H1 (cell line): ENCODE measurements at regions not wholly inside any gene's neighbourhood (a gene's known extent, or its start where the extent isn't known, plus 50 kb on each side); places are given as distances from the start of the nearest gene placed in this dataset.

Experiments
- CTCF ChIA-PET: fragments of 300-600 bp; sonication (Branson Sonifier 250); formaldehyde crosslinking; loops from one replicate; lab custom pipeline; 2021; ENCODE audit not compliant: partially characterized antibody; lab: Charles Lee
- POLR2A ChIA-PET: fragments of 300-600 bp; sonication (Branson Sonifier 250); formaldehyde crosslinking; loops from one replicate; lab custom pipeline; 2021; ENCODE audit warnings: inconsistent platforms; ENCODE audit not compliant: partially characterized antibody; lab: Charles Lee
- DNase-seq, 2 experiments: peaks; one replicate each; pipeline versions ENCODE4 v3.0.0 to v3.0.0-alpha.2; 2010 to 2022; ENCODE audit warnings: low spot score in 2 of 2, low read depth in 1 of 2, mixed read lengths in 1 of 2
- FAIRE-seq: peaks from 2 replicates; lab custom pipeline; 2011; peaks lifted over from hg19 to GRCh38; lab: Jason Lieb, UNC
- H2AFZ ChIP-seq: 2 replicates; pipeline ENCODE4 v1.8.1; 2012; ENCODE audit warnings: low read length, inconsistent platforms
- H2AK5ac ChIP-seq: 2 replicates; pipeline ENCODE4 v1.6.1; 2013; ENCODE audit warnings: low read depth, low read length
- H2BK120ac ChIP-seq: replicated peaks from 2 replicates; pipeline ENCODE3; 2013; ENCODE audit warnings: low read depth, low read length, inconsistent platforms
- H2BK12ac ChIP-seq: 2 replicates; pipeline ENCODE4 v1.6.1; 2013; ENCODE audit warnings: low read depth, low read length
- H2BK15ac ChIP-seq: 2 replicates; pipeline ENCODE4 v1.6.1; 2013; ENCODE audit warnings: low read length
- H2BK20ac ChIP-seq: 2 replicates; pipeline ENCODE4 v1.6.1; 2013; ENCODE audit warnings: low read length
- H2BK5ac ChIP-seq: 2 replicates; pipeline ENCODE4 v1.6.1; 2013; ENCODE audit warnings: low read depth, low read length
- H3K14ac ChIP-seq: 2 replicates; pipeline ENCODE4 v1.6.1; 2013; ENCODE audit warnings: inconsistent platforms; ENCODE audit not compliant: insufficient read length
- H3K18ac ChIP-seq: 2 replicates; pipeline ENCODE4 v1.6.1; 2013; ENCODE audit warnings: low read length; ENCODE audit errors: extremely low read depth
- H3K23ac ChIP-seq: 2 replicates; pipeline ENCODE4 v1.6.1; 2013; ENCODE audit warnings: inconsistent platforms; ENCODE audit not compliant: insufficient read length
- H3K23me2 ChIP-seq: 2 replicates; pipeline ENCODE4 v1.6.1; 2013; ENCODE audit warnings: low read depth, low read length
- H3K27ac ChIP-seq: 2 replicates; pipeline ENCODE4 v1.6.1; 2011; ENCODE audit warnings: low read depth, low read length, inconsistent platforms
- H3K27me3 ChIP-seq, 4 experiments: replicated peaks in 1 of 4; 1 replicate in 1 of 4; 2 replicates in 3 of 4; pipeline versions ENCODE4 v1.6.1 to v1.8.1; 2011 to 2013; ENCODE audit warnings: low read length in 3 of 4, mild to moderate bottlenecking in 3 of 4, inconsistent platforms in 2 of 4, mixed read lengths in 2 of 4, moderate library complexity in 1 of 4; ENCODE audit not compliant: control insufficient read depth in 3 of 4, insufficient read depth in 3 of 4; ENCODE audit errors: extremely low read depth in 1 of 4
- H3K36me3 ChIP-seq, 4 experiments: 2 replicates each; pipeline versions ENCODE4 v1.6.1 to v1.8.1; 2011 to 2013; ENCODE audit warnings: mild to moderate bottlenecking in 4 of 4, low read length in 3 of 4, moderate library complexity in 2 of 4, control low read depth in 1 of 4, inconsistent platforms in 1 of 4; ENCODE audit not compliant: insufficient read depth in 4 of 4, control insufficient read depth in 2 of 4
- H3K4ac ChIP-seq: replicated peaks from 2 replicates; pipeline ENCODE3; 2013; ENCODE audit warnings: low read length, low read depth, mixed read lengths, inconsistent platforms; ENCODE audit not compliant: insufficient read length
- H3K4me1 ChIP-seq, 4 experiments: replicated peaks in 1 of 4; 1 replicate in 1 of 4; 2 replicates in 3 of 4; pipeline versions ENCODE4 v1.6.1 to v1.8.1; 2011 to 2013; ENCODE audit warnings: low read length in 3 of 4, inconsistent platforms in 2 of 4, mixed read lengths in 1 of 4; ENCODE audit not compliant: insufficient read depth in 4 of 4, control insufficient read depth in 3 of 4
- H3K4me2 ChIP-seq, 2 experiments: 2 replicates each; pipeline versions ENCODE4 v1.6.1 to v1.8.1; 2011 to 2013; ENCODE audit warnings: low read depth in 2 of 2, low read length in 2 of 2, control low read depth in 1 of 2, inconsistent platforms in 1 of 2, mild to moderate bottlenecking in 1 of 2; ENCODE audit not compliant: insufficient read depth in 1 of 2
- H3K4me3 ChIP-seq, 4 experiments: fragments of 200-600, 300-600 bp in 1 of 4; sonication (generic), shearing (Covaris generic), sonication (Bioruptor Twin) in 1 of 4; 2 replicates each; pipeline versions ENCODE4 v1.5.1 to v1.8.1; 2011 to 2016; ENCODE audit warnings: low read length in 4 of 4, low read depth in 3 of 4, control low read depth in 2 of 4, inconsistent platforms in 2 of 4, mild to moderate bottlenecking in 2 of 4, mixed read lengths in 1 of 4, moderate library complexity in 1 of 4; ENCODE audit not compliant: insufficient read depth in 2 of 4; ENCODE audit errors: extremely low read depth in 1 of 4
- H3K56ac ChIP-seq: replicated peaks from 2 replicates; pipeline ENCODE3; 2013; ENCODE audit warnings: low read depth, mild to moderate bottlenecking, mixed read lengths, low read length, inconsistent platforms; ENCODE audit not compliant: insufficient read length
- H3K79me1 ChIP-seq: 2 replicates; pipeline ENCODE4 v1.6.1; 2013; ENCODE audit warnings: low read depth, low read length, control low read depth
- H3K79me2 ChIP-seq, 2 experiments: 2 replicates each; pipeline versions ENCODE4 v1.6.1 to v1.8.1; 2012 to 2013; ENCODE audit warnings: low read length in 2 of 2, mild to moderate bottlenecking in 2 of 2, inconsistent platforms in 1 of 2; ENCODE audit not compliant: insufficient read depth in 2 of 2, control insufficient read depth in 1 of 2
- H3K9ac ChIP-seq, 4 experiments: replicated peaks in 1 of 4; 1 replicate in 1 of 4; 2 replicates in 3 of 4; pipeline versions ENCODE4 v1.6.1 to v1.8.1; 2011 to 2013; ENCODE audit warnings: low read depth in 3 of 4, low read length in 3 of 4, control low read depth in 2 of 4, mild to moderate bottlenecking in 2 of 4, moderate library complexity in 2 of 4, inconsistent platforms in 1 of 4; ENCODE audit errors: extremely low read depth in 1 of 4
- H3K9me3 ChIP-seq, 2 experiments: 2 replicates each; pipeline versions ENCODE4 v1.6.1 to v1.8.1; 2012 to 2013; ENCODE audit warnings: mild to moderate bottlenecking in 2 of 2, moderate library complexity in 2 of 2, control low read depth in 1 of 2, inconsistent platforms in 1 of 2, low read depth in 1 of 2, low read length in 1 of 2, mixed read lengths in 1 of 2; ENCODE audit not compliant: insufficient read depth in 2 of 2
- H4K20me1 ChIP-seq, 2 experiments: replicated peaks in 1 of 2; 2 replicates each; pipeline versions ENCODE3 to v1.8.1; 2011 to 2013; ENCODE audit warnings: inconsistent platforms in 2 of 2, low read length in 2 of 2, mild to moderate bottlenecking in 1 of 2; ENCODE audit not compliant: insufficient read depth in 2 of 2, control insufficient read depth in 1 of 2
- H4K5ac ChIP-seq: 2 replicates; pipeline ENCODE4 v1.6.1; 2013; ENCODE audit warnings: low read length, low read depth, mixed read lengths, inconsistent platforms; ENCODE audit not compliant: insufficient read length
- H4K8ac ChIP-seq: 2 replicates; pipeline ENCODE4 v1.8.0; 2013; ENCODE audit warnings: mild to moderate bottlenecking, moderate library complexity, low read length, inconsistent platforms; ENCODE audit not compliant: insufficient read depth; ENCODE audit errors: extremely low read depth
- H4K91ac ChIP-seq: replicated peaks from 2 replicates; pipeline ENCODE3; 2013; ENCODE audit warnings: low read length, mixed read lengths, inconsistent platforms; ENCODE audit not compliant: insufficient read length
- CEBPB ChIP-seq: IDR thresholded peaks from 2 replicates; pipeline ENCODE4 v1.6.1; 2012; ENCODE audit warnings: low read depth, low read length
- FOSL1 ChIP-seq: IDR thresholded peaks from 2 replicates; pipeline ENCODE4 v1.6.1; 2011; ENCODE audit warnings: mild to moderate bottlenecking, low read depth, low read length, moderate library complexity; ENCODE audit not compliant: insufficient read depth
- KDM5A ChIP-seq: fragments of 200-600 bp; IDR thresholded peaks from 2 replicates; pipeline ENCODE4 v1.7.1; 2012; ENCODE audit warnings: mild to moderate bottlenecking, low read length, inconsistent platforms, mixed read lengths
- MAFK ChIP-seq: IDR thresholded peaks from 2 replicates; pipeline ENCODE4 v1.6.1; 2012; ENCODE audit warnings: low read depth, mild to moderate bottlenecking, improper control_type of control experiment, low read length
- RNF2 ChIP-seq: fragments of 200-900, 300-1000 bp; sonication (generic); IDR thresholded peaks from 2 replicates; pipeline ENCODE4 v1.7.1; 2016; ENCODE audit warnings: borderline replicate concordance, low read depth, mild to moderate bottlenecking, antibody characterized with exemption, low read length; ENCODE audit not compliant: poor library complexity, severe bottlenecking; ENCODE audit errors: missing control alignments
- SIRT6 ChIP-seq: IDR thresholded peaks from one replicate; pipeline ENCODE4 v1.7.1; 2012; ENCODE audit warnings: low read length, inconsistent platforms
- SP2 ChIP-seq: IDR thresholded peaks from 2 replicates; pipeline ENCODE4 v1.6.1; 2012; ENCODE audit warnings: mild to moderate bottlenecking, low read length, inconsistent platforms
- WGBS, 2 experiments: shearing (Covaris generic) in 1 of 2; methylation state at CpG; one replicate each; pipeline versions ENCODE4 v1.1.6 to v1.1.7; 2013 to 2015; ENCODE audit warnings: low lambda C conversion rate in 2 of 2, mixed read lengths in 2 of 2, inconsistent platforms in 1 of 2, low coverage in 1 of 2, missing lambda C conversion rate in 1 of 2; ENCODE audit not compliant: insufficient replicate concordance in 2 of 2, insufficient coverage in 1 of 2, insufficient read length in 1 of 2; ENCODE audit errors: extremely low coverage in 1 of 2, missing lambda C conversion rate in 1 of 2; 5-methylcytosine and 5-hydroxymethylcytosine counted together

DNA sequence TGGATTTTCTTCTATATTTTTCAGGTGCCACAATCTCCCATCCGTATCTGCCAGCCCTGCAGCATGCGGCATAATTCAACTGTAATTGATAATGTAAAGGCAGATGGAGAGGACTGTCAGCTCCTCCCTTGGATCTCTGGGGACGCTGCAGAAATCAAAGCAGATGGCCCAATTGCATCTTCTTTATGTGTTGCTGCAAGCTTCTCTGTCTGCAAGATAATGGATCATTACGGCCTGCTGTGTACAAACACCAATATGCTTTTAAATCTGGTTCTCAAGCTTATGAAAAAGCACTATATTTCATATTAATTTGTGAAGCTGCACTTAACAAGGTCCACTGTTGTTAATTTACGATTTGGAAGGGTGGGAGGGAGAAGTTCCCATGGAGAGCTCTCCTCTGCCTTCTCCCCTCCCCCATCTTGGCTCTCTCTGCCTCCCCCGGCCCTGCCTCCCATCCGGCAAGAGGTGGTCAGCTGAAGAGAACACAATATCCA is 607.5 kb downstream of the TOX3 start:
- Histone ChIP-seq H3K27me3 (no peaks in the 10 kb centered on the region), H3K27ac (no peak overlapping the region), H3K79me1 (no peaks in the 10 kb centered on the region), H2BK15ac (no peak overlapping the region), H3K36me3 (no peaks in the 10 kb centered on the region), H4K8ac (no peak overlapping the region), H2BK12ac (peak overlapping the region; percentile 69), H2AFZ (peak overlapping the region; percentile 11; the same call in 1 of the 2 replicates), H3K4me2 (no peak overlapping the region; a peak in 1 of 4 replicates), H2BK120ac (no peak overlapping the region), H3K4me1 (peaks cover 0 to 7% (median 0%) of the 10 kb centered on the region in 4 experiments; a peak in 1 of 7 replicates), H2AK5ac (no peak overlapping the region), H3K4me3 (no peak overlapping the region), H3K79me2 (no peaks in the 10 kb centered on the region), H3K9me3 (no peaks in the 10 kb centered on the region), H4K5ac (no peak overlapping the region), H4K91ac (peak overlapping the region; percentile 20), H3K4ac (no peak overlapping the region), H3K56ac (no peak overlapping the region), H2BK5ac (no peak overlapping the region), H3K9ac (no peak overlapping the region), H3K14ac (no peak overlapping the region), H2BK20ac (no peak overlapping the region), H3K23ac (no peak overlapping the region), H3K18ac (0 out of 2 replicates have a peak overlapping the region, but pooled peaks have one; percentile 63), H4K20me1 (no peaks in the 10 kb centered on the region), H3K23me2 (no peaks in the 10 kb centered on the region)
- FAIRE-seq: no peak
- POLR2A ChIA-PET: no interaction called here
- 76% methylated on average over 7 of the region's 7 CpGs; no CpG with 5 or more reads in 1 of the 2 experiments for WGBS, 2 experiments
- CTCF ChIA-PET: interaction anchor here (1.1 to 1.3 kb wide), 6 partner anchors 9 to 125 kb away, joined by 3 to 6 read pairs (median 4); no protein-coding TSS in a partner anchor
- DNase-seq: no peak
- TF ChIP-seq FOSL1 (no peak), RNF2 (no peak), SP2 (no peak), SIRT6 (no peak), KDM5A (no peak), CEBPB (no peak), MAFK (no peak)
